ENCODE measurements at regions not wholly inside any gene's neighbourhood (a gene's known extent, or its start where the extent isn't known, plus 50 kb on each side); places are given as distances from the start of the nearest gene placed in this dataset.

DNA sequence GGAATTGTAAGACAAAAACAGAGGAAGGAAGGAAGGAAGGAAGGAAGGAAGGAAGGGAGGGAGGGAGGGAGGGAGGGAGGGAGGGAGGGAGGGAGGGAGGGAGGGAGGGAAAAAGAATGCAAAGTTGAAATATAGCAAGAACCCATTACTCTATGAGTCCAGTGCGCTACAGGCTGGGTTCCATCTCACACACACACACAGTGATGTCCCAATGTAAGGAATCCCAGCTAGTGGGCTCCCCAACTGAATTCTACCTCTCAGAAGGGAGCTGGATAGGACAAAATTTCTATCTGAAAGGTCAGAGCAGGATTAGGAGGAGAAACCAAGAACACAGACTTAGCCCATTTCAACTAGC is 173.4 kb downstream of the DAD1 start:
- DNase-seq (ENCODE audit: low read depth): no peak

- DNase-seq (ENCODE audit: low read depth): no peak
These were observed 174.0 kb downstream of the DAD1 start for GRCh38 chr14:22414876-22415604.

DNA sequence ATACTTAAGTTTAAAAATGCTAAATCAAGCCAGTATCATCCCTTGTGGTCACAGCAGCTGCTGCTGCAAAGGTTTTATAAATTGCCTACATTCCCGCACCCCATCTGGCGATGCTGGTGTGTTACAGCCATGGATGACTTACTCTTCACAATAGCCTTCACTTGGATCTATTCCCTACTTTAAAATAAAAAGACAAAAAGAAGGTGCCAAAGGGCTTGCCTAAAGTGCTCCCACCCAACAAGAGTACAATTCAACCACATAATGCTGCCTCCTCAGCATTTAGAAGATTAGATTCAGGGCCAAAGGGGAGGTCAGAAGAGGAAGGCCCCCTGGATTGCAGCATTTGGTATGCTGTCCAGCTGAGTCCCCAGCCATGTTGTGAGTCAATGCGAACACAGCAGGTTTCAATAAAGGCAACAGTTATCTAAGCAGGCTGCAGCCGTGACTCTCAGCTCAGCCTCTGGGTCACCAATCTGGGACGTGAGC is 176.1 kb downstream of the DAD1 start:
- DNase-seq (ENCODE audit: low read depth): no peak

DNA sequence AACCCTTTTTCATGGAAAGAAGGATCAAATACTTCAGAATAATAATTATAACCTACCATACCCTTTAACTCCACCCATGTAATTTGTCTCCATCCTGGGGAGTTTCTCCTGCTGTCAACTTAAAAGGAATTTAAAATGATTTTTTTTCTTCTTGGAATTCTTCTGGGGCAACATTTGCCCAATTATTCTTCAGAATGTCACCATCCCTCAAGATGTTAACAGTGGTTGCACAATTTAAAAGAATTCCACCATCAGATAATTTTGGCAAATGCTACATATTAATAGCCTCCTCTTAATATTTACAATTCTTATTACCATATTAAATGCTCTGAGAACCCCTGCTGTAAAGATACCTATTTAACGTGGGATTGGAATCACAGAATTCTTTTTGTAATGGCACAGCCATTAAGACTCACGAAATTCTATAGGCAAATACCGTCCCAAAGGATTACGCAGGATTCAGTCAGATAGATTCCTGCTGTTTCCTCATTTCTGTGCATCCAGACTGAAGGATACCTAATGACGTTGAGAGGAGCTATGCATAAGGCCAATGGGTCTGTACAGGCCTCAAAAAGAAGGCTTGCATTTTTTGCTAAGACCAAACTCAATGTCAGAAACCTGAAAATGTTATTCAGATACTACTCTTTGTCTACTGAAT is 177.5 kb downstream of the DAD1 start:
- no peak for DNase-seq (ENCODE audit: low read depth)

DNA sequence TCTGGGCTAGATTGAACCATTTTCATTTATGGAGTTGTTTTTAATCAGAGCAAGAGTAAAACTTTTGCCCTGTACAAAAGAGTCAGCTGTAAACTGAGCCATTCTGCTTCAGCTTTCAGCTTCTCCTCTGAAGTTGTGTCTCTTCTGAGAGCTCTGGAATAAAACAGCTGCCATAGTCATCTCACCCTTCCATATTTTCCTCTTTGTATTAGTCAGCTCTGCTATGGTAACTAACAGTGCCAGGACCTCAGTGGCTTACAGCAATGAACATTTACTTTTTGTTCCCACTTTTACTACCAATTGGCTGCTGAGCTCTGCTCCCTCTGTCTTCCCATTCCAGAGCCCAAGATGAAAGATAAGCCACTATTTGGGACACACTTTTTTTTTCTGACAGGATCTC is 178.5 kb downstream of the DAD1 start:
- DNase-seq (ENCODE audit: low read depth): no peak

GRCh38 chr14:22409006-22409405 is 180.0 kb downstream of the DAD1 start:
- no peak for DNase-seq (ENCODE audit: low read depth)

DNA sequence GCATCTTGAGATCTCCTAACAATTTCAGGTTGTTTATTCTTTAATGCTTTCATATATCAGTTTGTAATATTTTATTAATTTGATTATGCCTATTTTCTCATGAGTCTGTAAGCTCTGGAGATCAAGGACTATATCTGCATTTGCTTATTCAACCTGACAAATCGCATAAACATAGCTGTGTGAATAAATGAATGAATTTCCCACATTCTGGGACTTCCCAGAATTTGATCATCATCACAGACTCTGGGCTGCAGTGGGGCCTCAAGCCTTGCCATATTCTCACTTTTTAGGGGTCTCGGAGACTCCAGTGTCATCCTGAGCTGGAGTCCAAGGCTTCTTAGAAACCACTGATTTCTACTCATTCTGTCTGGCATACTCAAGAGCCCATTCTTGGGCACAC is 180.5 kb downstream of the DAD1 start:
- DNase-seq (ENCODE audit: low read depth): no peak

GRCh38 chr14:22407033-22407432 is 182.0 kb downstream of the DAD1 start:
- DNase-seq (ENCODE audit: low read depth): no peak

DNA sequence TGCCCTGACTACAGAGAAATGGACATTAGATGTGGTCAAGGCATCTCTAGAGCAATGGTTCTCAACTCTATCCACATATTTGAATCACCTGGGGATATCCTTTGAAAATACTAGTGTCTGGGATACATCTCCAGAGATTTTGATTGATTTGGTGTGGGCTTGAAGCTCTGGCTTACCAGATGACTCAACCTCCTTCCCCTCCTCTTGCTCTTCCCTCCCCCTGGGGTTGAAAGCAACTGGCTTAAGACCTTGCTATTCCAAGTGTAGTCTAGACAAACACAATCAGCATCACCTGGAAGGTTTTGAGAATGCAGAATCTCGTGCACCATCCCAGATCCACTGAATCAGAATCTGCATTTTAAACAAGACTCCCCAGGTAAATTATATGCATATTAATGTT is 183.8 kb downstream of the DAD1 start:
- DNase-seq (ENCODE audit: low read depth): no peak

- DNase-seq (ENCODE audit: low read depth): no peak
These were observed 185.7 kb downstream of the DAD1 start for GRCh38 chr14:22403296-22403695.

- no peak for DNase-seq (ENCODE audit: low read depth)
These were observed 188.3 kb downstream of the DAD1 start for GRCh38 chr14:22400655-22401259.

DNA sequence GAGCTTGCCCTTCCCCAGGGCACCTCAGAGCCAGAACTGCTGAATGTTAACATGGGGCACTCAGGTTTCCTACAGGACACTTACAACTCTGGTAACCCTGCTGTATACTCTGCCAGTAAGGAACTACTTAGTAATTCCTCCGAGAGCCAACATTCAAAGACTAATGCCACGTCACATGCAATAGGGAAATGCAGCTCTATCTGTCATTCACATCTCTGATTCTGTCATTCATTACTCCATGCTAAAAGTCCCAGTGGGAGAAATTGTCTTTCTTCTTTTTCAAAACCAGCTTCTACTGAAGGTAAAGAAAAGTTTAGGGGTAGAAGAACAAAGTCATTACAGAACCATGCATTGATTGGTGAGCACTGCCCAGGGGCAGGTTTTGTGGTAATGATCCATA is 189.2 kb downstream of the DAD1 start:
- DNase-seq (ENCODE audit: low read depth): no peak

DNA sequence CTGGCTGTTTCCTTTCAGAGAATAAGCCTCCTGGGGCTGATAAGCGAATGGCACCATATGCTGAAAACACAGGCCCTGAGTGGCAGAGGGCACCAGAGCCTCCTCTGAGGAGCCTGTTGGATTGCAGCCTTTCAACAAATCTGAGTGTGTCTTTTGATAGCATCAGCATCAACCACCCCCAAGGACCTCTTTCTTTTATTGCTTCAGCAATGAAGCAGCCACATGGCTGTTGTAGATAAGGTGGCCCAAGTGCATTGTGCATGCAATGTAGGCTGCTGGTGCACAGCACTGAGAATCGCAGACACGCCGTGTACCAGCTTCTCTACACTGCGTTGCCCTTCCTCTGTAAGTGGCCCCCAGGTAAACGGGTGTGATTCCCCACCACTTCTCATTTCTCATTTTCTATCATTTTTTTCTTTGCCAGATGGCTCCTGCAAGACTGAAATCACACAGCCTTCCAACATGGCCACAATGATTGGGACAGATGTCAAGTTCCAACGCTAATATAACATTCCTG is 191.7 kb downstream of the DAD1 start:
- no peak for DNase-seq (ENCODE audit: low read depth)

GRCh38 chr14:22395803-22396202 is 193.2 kb downstream of the DAD1 start:
- no peak for DNase-seq (ENCODE audit: low read depth)

DNA sequence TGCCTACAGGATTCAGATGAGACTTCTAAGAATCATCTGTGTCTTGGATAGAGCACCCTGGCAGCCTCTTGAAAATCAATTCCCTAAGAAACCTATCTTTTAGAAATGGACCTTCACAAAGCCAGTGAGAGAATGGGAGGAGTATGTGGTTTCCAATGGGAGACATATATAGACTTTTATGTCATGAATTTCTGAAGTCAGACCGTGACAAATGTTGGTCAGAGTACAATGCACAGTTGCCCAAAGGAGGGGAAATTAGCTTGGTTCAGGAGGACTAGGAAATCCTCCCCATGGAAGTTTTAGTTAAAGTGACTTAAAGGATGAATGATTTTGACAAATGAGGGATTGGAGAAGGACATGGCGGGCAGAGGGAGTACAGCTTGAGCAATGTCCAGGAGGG is 194.4 kb downstream of the DAD1 start:
- DNase-seq (ENCODE audit: low read depth): no peak

DNA sequence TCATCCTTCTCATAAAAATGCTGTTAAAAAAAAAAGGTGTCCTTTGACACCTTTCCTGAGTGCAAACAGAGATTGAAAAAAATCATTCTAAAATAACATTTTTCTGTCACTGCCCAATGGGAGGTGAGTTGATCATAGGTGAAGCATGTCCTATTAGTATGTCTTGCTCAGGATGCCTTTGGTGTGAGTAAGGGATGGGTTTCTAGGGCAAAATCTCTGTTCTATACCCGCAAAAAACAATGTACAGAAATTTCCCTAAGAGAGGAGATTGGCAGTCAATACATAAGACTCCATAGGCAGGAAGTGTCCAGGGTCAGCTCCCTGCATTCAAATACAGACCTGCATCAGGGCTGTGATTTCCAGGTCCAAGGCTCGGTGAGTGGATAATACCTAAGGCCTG is 195.2 kb downstream of the DAD1 start:
- DNase-seq (ENCODE audit: low read depth): no peak

DNA sequence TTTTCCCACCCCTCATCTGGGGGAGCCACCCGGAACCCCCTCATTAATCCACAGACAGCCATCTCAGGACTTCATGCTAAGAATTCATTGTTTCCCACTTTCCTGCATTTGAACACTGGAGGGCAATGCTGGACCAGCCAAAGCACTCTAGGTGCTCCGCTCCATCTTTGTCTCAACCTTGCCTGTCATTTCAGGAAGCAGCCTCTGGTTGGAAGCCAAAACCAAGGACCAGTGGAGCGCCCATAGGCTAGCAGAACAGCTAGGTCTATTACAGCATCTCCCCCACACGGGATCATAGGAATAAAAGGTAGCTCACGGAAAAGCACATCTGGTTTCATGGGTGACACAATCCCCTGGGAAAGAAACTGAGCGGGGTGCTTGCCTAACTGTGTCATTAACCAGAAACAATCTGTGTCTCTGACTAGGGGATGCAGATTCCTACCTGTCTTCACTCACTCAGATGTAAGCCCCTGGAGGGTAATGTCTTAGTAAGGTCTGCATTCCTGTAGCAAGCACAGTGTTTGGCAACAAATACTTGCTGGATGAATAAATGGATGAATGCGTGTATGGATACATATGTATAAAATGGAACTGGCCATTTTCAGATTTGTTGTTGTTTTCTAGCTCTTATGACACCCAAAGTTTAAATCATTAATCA is 197.0 kb downstream of the DAD1 start:
- no peak for DNase-seq (ENCODE audit: low read depth)

GRCh38 chr14:22390824-22391461 is 198.1 kb downstream of the DAD1 start:
- no peak for DNase-seq (ENCODE audit: low read depth)

DNA sequence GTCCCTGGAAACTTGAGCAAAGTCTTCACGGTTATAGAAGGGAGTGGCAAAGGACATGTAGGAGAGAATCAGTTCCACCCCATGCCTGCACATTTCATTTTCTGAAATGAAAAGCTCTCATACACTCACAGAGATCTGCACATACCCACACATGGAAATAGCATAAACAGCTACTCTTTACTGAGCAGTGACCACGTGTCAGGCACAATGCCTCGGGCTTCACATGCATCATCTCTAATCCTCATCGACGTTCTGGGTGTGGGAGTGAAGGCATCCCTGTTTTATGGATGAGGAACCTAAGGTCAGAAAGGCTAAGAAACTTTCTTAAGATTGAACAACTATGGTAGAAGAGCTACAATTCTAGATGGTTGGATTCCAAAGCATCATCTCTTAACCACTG is 198.8 kb downstream of the DAD1 start:
- DNase-seq (ENCODE audit: low read depth): no peak

DNA sequence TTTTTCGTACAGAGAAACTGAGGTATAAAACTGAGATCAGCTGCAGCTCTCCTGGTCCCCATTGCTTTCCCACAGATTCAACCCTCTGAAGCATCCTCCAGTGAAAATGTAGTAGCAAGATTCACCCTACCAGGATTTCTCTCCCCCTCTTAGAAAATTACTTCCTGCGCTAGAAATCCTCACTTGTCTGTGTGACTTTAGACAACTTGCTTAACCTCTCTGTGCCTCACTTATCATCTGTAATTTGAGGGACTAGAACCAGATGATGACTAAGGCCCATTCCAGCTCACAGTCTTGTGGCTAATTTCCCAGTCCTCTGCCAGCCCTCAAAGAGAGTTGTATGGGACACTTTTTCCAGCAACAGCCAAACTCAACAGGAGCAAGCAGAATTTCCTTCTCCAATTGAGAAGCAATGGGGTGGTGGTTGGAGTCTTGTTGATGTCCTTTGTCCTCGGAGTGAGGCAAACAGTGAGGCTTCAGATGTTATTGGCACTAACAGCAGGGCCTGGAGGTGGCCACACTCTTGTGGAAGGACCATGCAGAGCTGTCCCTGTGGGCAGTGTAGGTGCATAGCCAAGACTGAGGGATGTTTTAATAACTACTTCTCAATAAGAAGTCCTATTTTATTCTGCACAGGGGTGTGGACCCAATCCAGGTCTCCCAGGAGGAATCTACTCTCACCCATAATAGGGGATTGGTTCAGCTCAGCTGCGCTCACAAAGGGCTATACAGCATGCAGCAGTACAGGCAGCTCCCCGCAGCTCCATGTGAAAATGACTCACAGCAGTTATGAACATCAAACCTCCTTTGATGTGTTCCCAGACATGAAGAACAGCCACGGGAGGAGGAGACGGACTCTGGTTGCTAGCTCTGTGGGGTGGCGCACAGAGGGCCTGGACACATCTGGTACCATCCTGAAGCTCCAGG is 200.1 kb downstream of the DAD1 start:
- DNase-seq (ENCODE audit: low read depth): no peak

DNA sequence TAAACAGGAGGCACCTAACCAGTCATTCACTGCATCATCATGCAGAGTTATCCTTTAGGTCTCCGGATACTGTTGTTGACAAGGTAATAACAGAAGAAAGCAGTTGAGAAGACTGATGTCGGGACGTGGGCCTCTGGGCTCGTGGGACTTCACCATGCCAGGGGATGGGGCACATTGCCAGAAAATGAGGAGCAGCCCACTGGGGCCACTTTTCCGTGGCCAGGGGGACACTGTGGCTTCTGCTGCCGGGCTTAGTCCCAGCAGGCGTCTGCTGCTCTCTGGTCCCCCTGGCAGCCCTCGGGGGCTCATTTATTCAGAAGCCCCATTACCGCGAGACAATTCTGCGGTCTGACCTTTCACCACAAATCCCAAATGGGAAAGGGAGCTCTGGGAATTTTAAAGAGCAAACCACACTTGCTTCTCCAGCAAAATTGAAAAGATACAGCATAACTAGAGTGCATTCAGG is 201.2 kb downstream of the DAD1 start:
- no peak for DNase-seq (ENCODE audit: low read depth)

Measured in activated T-cell treated with anti-CD3 and anti-CD28 coated beads for 1 hour (primary cell).